HEK293 (cell line): ENCODE measurements at regions not wholly inside any gene's neighbourhood (a gene's known extent, or its start where the extent isn't known, plus 50 kb on each side); places are given as distances from the start of the nearest gene placed in this dataset.

Experiments
- CTCF ChIA-PET: fragments of 350-600 bp; formaldehyde crosslinking; extraction: SDS; loops from one replicate; lab custom pipeline; 2021; ENCODE audit warnings: antibody characterized with exemption; lab: Yijun Ruan, JAX
- POLR2A ChIA-PET: fragments of 300-600 bp; formaldehyde crosslinking; extraction: SDS; loops from one replicate; lab custom pipeline; 2020; ENCODE audit warnings: antibody characterized with exemption, inconsistent platforms; lab: Yijun Ruan, JAX
- H3K27ac ChIP-seq: fragments of 200-500 bp; sonication (Bioruptor generic); 2 replicates; pipeline ENCODE4 v1.5.1; 2014; ENCODE audit warnings: low read depth, low read length, control low read depth, inconsistent platforms; ENCODE audit errors: extremely low read depth
- H3K36me3 ChIP-seq, 2 experiments: fragments of 200-500 bp in 1 of 2; sonication (Bioruptor generic) in 1 of 2; 1 replicate in 1 of 2; 2 replicates in 1 of 2; pipeline ENCODE4 v1.5.1; 2014 to 2017; ENCODE audit warnings: inconsistent platforms in 2 of 2, low read length in 2 of 2; ENCODE audit not compliant: control insufficient read depth in 2 of 2, insufficient read depth in 1 of 2
- H3K4me1 ChIP-seq: fragments of 200-500 bp; sonication (Bioruptor generic); 2 replicates; pipeline ENCODE4 v1.5.1; 2014; ENCODE audit warnings: mild to moderate bottlenecking, low read length, inconsistent platforms; ENCODE audit not compliant: control insufficient read depth, insufficient read depth
- H3K4me3 ChIP-seq: 2 replicates; pipeline ENCODE4 v1.5.1; 2011; ENCODE audit warnings: low read depth, mild to moderate bottlenecking, control low read depth, low read length, moderate library complexity
- H3K9me3 ChIP-seq: fragments of 200-500 bp; sonication (Bioruptor generic); 2 replicates; pipeline ENCODE4 v1.5.1; 2014; ENCODE audit warnings: low read depth, low read length, inconsistent platforms; ENCODE audit not compliant: control insufficient read depth, insufficient read depth
- BCL11A ChIP-seq: fragments of 450-650 bp; formaldehyde crosslinking; IDR thresholded peaks from 2 replicates; pipeline ENCODE4 v1.5.1; 2016; ENCODE audit warnings: low read depth, missing biosample characterization, missing genetic modification characterization
- FEZF1 ChIP-seq: fragments of 450-650 bp; formaldehyde crosslinking; IDR thresholded peaks from 2 replicates; pipeline ENCODE4 v1.5.1; 2016; ENCODE audit warnings: missing biosample characterization, missing genetic modification characterization
- GLI4 ChIP-seq: fragments of 450-650 bp; formaldehyde crosslinking; IDR thresholded peaks from 2 replicates; pipeline ENCODE4 v1.5.1; 2016; ENCODE audit warnings: missing biosample characterization, missing genetic modification characterization
- GLIS2 ChIP-seq: fragments of 450-650 bp; formaldehyde crosslinking; IDR thresholded peaks from 2 replicates; pipeline ENCODE4 v1.5.1; 2016; ENCODE audit warnings: missing biosample characterization, missing genetic modification characterization
- HIC1 ChIP-seq: fragments of 450-650 bp; formaldehyde crosslinking; IDR thresholded peaks from 2 replicates; pipeline ENCODE4 v1.5.1; 2016; ENCODE audit warnings: missing biosample characterization, missing genetic modification characterization
- KLF17 ChIP-seq: fragments of 450-650 bp; formaldehyde crosslinking; IDR thresholded peaks from 2 replicates; pipeline ENCODE4 v1.5.1; 2016; ENCODE audit warnings: missing biosample characterization, missing genetic modification characterization
- KLF8 ChIP-seq: fragments of 450-650 bp; formaldehyde crosslinking; IDR thresholded peaks from 2 replicates; pipeline ENCODE4 v1.5.1; 2016; ENCODE audit warnings: missing biosample characterization, missing genetic modification characterization
- MZF1 ChIP-seq: fragments of 450-650 bp; formaldehyde crosslinking; IDR thresholded peaks from 2 replicates; pipeline ENCODE4 v1.5.1; 2017; ENCODE audit warnings: missing biosample characterization, missing genetic modification characterization, borderline replicate concordance
- OSR2 ChIP-seq: fragments of 450-650 bp; formaldehyde crosslinking; IDR thresholded peaks from 2 replicates; pipeline ENCODE4 v1.5.1; 2016; ENCODE audit warnings: missing biosample characterization, missing genetic modification characterization
- WT1 ChIP-seq: fragments of 450-650 bp; formaldehyde crosslinking; IDR thresholded peaks from 2 replicates; pipeline ENCODE4 v1.5.1; 2016; ENCODE audit warnings: missing biosample characterization, missing genetic modification characterization
- ZNF133 ChIP-seq: fragments of 450-650 bp; formaldehyde crosslinking; IDR thresholded peaks from 2 replicates; pipeline ENCODE4 v1.5.1; 2016; ENCODE audit warnings: missing biosample characterization, missing genetic modification characterization
- ZNF148 ChIP-seq: fragments of 450-650 bp; formaldehyde crosslinking; IDR thresholded peaks from 2 replicates; pipeline ENCODE4 v1.5.0; 2017; ENCODE audit warnings: missing biosample characterization, missing genetic modification characterization, borderline replicate concordance
- ZNF202 ChIP-seq: fragments of 450-650 bp; formaldehyde crosslinking; IDR thresholded peaks from 2 replicates; pipeline ENCODE4 v1.5.1; 2016; ENCODE audit warnings: missing biosample characterization, missing genetic modification characterization, borderline replicate concordance
- ZNF211 ChIP-seq: fragments of 450-650 bp; formaldehyde crosslinking; IDR thresholded peaks from 2 replicates; pipeline ENCODE4 v1.5.1; 2016; ENCODE audit warnings: low read depth, missing biosample characterization, missing genetic modification characterization
- ZNF37A ChIP-seq: fragments of 450-650 bp; IDR thresholded peaks from 2 replicates; pipeline ENCODE4 v1.5.1; 2018; ENCODE audit warnings: missing biosample characterization, missing genetic modification characterization
- ZNF398 ChIP-seq: fragments of 450-650 bp; formaldehyde crosslinking; IDR thresholded peaks from 2 replicates; pipeline ENCODE4 v1.5.1; 2017; ENCODE audit warnings: missing biosample characterization, missing genetic modification characterization
- ZNF513 ChIP-seq: fragments of 450-650 bp; IDR thresholded peaks from 2 replicates; pipeline ENCODE4 v1.5.1; 2018; ENCODE audit warnings: missing biosample characterization, missing genetic modification characterization
- ZNF600 ChIP-seq: fragments of 450-650 bp; formaldehyde crosslinking; IDR thresholded peaks from 2 replicates; pipeline ENCODE4 v1.5.1; 2016; ENCODE audit warnings: missing biosample characterization, missing genetic modification characterization
- ZNF610 ChIP-seq: fragments of 450-650 bp; formaldehyde crosslinking; IDR thresholded peaks from 2 replicates; pipeline ENCODE4 v1.5.1; 2016; ENCODE audit warnings: missing biosample characterization, missing genetic modification characterization, borderline replicate concordance
- ZNF660 ChIP-seq: fragments of 450-650 bp; IDR thresholded peaks from 2 replicates; pipeline ENCODE4 v1.5.1; 2018; ENCODE audit warnings: missing biosample characterization, mild to moderate bottlenecking, missing genetic modification characterization
- ZNF701 ChIP-seq: fragments of 450-650 bp; formaldehyde crosslinking; IDR thresholded peaks from 2 replicates; pipeline ENCODE4 v1.5.1; 2016; ENCODE audit warnings: missing biosample characterization, missing genetic modification characterization
- ZNF768 ChIP-seq: fragments of 450-650 bp; formaldehyde crosslinking; IDR thresholded peaks from 2 replicates; pipeline ENCODE4 v1.5.1; 2018; ENCODE audit warnings: missing biosample characterization, mild to moderate bottlenecking, missing genetic modification characterization
- ZNF792 ChIP-seq: fragments of 450-650 bp; formaldehyde crosslinking; IDR thresholded peaks from 2 replicates; pipeline ENCODE4 v1.5.1; 2016; ENCODE audit warnings: missing biosample characterization, missing genetic modification characterization
- ZSCAN30 ChIP-seq: fragments of 450-650 bp; IDR thresholded peaks from 2 replicates; pipeline ENCODE4 v1.5.1; 2018; ENCODE audit warnings: missing biosample characterization, mild to moderate bottlenecking, missing genetic modification characterization, moderate library complexity
- ZSCAN5A ChIP-seq: fragments of 450-650 bp; formaldehyde crosslinking; IDR thresholded peaks from 2 replicates; pipeline ENCODE4 v1.5.1; 2016; ENCODE audit warnings: missing biosample characterization, missing genetic modification characterization

- ChIA-PET CTCF (no interaction called here), POLR2A (no interaction called here)
- TF ChIP-seq KLF17 (tag by site-specific recombination) (no peak), ZSCAN30 (tag by site-specific recombination) (no peak), ZNF660 (tag by site-specific recombination) (no peak), ZNF211 (tag by site-specific recombination) (no peak), HIC1 (tag by site-specific recombination) (no peak), GLIS2 (no peak), ZNF398 (no peak), ZSCAN5A (tag by site-specific recombination) (no peak), GLI4 (tag by site-specific recombination) (no peak), ZNF792 (tag by site-specific recombination) (no peak)
- Histone ChIP-seq H3K9me3 (no peaks in the 10 kb centered on the region), H3K27ac (no peak overlapping the region), H3K36me3 (no peaks in the 10 kb centered on the region), H3K4me1 (no peaks in the 10 kb centered on the region), H3K4me3 (no peak overlapping the region)
Observed at GRCh38 chr2:5868931-5869330, 176.7 kb downstream of the SOX11 start.

- POLR2A ChIA-PET = no interaction called here
- CTCF ChIA-PET = no interaction called here
- no peak overlapping the region for H3K27ac ChIP-seq
- no peaks in the 10 kb centered on the region for H3K9me3 ChIP-seq
- H3K36me3 ChIP-seq = no peaks in the 10 kb centered on the region
- TF ChIP-seq ZNF133 (no peak), MZF1 (tag by site-specific recombination) (no peak), ZNF37A (tag by site-specific recombination) (no peak), KLF17 (tag by site-specific recombination) (no peak), KLF8 (tag by site-specific recombination) (no peak), ZNF600 (no peak), BCL11A (tag by site-specific recombination) (no peak), ZNF768 (no peak), ZNF513 (tag by site-specific recombination) (no peak), OSR2 (tag by site-specific recombination) (no peak), ZNF202 (no peak), WT1 (tag by site-specific recombination) (no peak), ZNF610 (tag by site-specific recombination) (no peak), FEZF1 (tag by site-specific recombination) (no peak), ZNF148 (tag by site-specific recombination) (no peak), ZNF701 (tag by site-specific recombination) (no peak)
- H3K4me1 ChIP-seq = no peaks in the 10 kb centered on the region
- no peak overlapping the region for H3K4me3 ChIP-seq
Observed at GRCh38 chr2:5869936-5870335, 177.8 kb downstream of the SOX11 start.
